Mesothelial cell of epicardium (in vitro differentiated cells): ENCODE measurements at regions not wholly inside any gene's neighbourhood (a gene's known extent, or its start where the extent isn't known, plus 50 kb on each side); places are given as distances from the start of the nearest gene placed in this dataset.

ENCODE experiments used
- DNase-seq, 2 experiments: peaks; one replicate each; pipeline ENCODE4 v3.0.0; 2021; ENCODE audit warnings: low spot score in 2 of 2; ENCODE audit not compliant: unreplicated experiment in 2 of 2
- H3K27ac Mint-ChIP-seq: 2 replicates; pipeline ENCODE4 v1.8.0; 2021; ENCODE audit warnings: mixed read lengths
- H3K27me3 Mint-ChIP-seq: 2 replicates; pipeline ENCODE4 v1.8.0; 2021; ENCODE audit warnings: low read depth, mixed read lengths
- H3K36me3 Mint-ChIP-seq: 2 replicates; pipeline ENCODE4 v1.8.0; 2021; ENCODE audit warnings: mixed read lengths
- H3K4me1 Mint-ChIP-seq: 2 replicates; pipeline ENCODE4 v1.8.0; 2021; ENCODE audit warnings: mixed read lengths
- H3K4me3 Mint-ChIP-seq: 2 replicates; pipeline ENCODE4 v1.8.0; 2021; ENCODE audit warnings: mild to moderate bottlenecking, moderate library complexity, mixed read lengths
- H3K9me3 Mint-ChIP-seq: 2 replicates; pipeline ENCODE4 v1.8.0; 2021; ENCODE audit warnings: mixed read lengths
- TF ChIP-seq, protein P1 (sequence below): fragments of 200-600 bp; sonication (generic); IDR thresholded peaks from one replicate; pipeline ENCODE4 v1.5.0; 2021; ENCODE audit warnings: antibody characterized with exemption; ENCODE audit not compliant: unreplicated experiment

DNA sequence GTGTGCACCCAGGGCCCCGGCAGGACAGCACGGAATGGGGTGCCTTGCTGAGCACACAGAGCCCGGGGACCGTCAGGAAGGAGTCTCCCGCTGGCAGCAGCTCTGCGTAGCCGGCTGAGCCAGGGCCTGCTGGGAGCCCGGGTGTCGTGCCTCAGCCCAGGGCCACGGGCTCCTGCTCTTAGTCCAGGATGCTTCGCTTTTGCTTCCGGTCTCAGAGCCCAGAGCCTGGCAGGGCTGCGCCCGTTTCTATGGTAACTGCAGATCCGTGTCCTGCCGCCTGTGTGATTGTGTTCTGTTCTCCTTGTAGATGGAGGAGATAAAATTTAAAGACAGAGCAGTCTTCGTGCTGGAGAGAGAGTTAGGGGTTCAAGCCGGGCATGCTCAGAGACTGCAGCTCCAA, 53.7 kb upstream of the DPYSL4 start:
- H3K4me1 Mint-ChIP-seq, result peaks cover 2% of the 10 kb centered on the region
- H3K36me3 Mint-ChIP-seq, result no peaks in the 10 kb centered on the region
- H3K27ac Mint-ChIP-seq, result no peak overlapping the region
- no peak overlapping the region for H3K4me3 Mint-ChIP-seq
- TF ChIP-seq, protein P1, sequence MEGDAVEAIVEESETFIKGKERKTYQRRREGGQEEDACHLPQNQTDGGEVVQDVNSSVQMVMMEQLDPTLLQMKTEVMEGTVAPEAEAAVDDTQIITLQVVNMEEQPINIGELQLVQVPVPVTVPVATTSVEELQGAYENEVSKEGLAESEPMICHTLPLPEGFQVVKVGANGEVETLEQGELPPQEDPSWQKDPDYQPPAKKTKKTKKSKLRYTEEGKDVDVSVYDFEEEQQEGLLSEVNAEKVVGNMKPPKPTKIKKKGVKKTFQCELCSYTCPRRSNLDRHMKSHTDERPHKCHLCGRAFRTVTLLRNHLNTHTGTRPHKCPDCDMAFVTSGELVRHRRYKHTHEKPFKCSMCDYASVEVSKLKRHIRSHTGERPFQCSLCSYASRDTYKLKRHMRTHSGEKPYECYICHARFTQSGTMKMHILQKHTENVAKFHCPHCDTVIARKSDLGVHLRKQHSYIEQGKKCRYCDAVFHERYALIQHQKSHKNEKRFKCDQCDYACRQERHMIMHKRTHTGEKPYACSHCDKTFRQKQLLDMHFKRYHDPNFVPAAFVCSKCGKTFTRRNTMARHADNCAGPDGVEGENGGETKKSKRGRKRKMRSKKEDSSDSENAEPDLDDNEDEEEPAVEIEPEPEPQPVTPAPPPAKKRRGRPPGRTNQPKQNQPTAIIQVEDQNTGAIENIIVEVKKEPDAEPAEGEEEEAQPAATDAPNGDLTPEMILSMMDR, result no peak
- peak in 1 of 2 experiments; percentile 9 for DNase-seq
- peaks cover 9% of the 10 kb centered on the region for H3K27me3 Mint-ChIP-seq
- H3K9me3 Mint-ChIP-seq, result peaks cover 5% of the 10 kb centered on the region

DNA sequence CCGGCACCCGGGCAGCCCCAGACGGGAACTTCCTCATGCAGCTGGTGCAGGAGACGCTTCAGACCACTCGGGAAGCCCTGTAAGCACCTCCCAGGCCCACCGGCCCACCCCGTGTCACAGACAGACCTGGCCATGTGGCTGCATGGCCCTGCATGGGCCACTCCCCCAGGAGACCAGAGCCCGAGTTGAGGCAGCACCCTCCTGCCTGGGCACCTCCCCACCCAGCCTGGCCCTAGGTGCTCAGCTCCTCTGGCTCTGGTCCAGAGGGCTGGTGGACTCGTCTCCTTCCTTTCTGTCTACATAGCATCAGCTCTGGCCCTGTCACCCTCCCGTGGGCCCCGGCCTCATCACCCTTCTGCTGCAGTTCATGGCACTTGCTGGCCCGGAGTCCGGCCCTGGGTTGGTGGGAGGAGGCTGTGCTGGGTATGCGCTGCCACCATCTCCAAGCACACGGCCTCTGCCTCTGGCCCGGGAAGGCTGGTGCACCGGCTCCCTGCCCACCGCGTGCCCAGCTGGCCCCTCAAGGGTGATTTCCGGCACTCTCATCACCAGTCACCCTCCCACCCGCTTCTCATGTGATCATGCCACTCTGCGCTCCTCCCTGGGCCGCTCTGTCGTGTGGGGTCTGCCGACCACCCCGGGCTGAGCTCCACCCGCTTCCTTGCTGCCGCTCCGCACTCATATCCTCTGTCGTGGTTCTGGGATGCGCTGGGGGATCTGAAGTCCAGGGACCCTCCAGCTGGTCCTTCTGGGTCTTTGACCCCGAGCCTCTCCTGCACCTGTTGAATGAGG, 53.1 kb upstream of the DPYSL4 start:
- Mint-ChIP-seq H3K27me3 (peaks cover 7% of the 10 kb centered on the region), H3K4me1 (peaks cover 2% of the 10 kb centered on the region), H3K4me3 (no peak overlapping the region), H3K36me3 (no peaks in the 10 kb centered on the region), H3K27ac (no peak overlapping the region), H3K9me3 (no peaks in the 10 kb centered on the region)
- TF ChIP-seq, protein P1, result no peak
- peak in 1 of 2 experiments; percentile 18 for DNase-seq

DNA sequence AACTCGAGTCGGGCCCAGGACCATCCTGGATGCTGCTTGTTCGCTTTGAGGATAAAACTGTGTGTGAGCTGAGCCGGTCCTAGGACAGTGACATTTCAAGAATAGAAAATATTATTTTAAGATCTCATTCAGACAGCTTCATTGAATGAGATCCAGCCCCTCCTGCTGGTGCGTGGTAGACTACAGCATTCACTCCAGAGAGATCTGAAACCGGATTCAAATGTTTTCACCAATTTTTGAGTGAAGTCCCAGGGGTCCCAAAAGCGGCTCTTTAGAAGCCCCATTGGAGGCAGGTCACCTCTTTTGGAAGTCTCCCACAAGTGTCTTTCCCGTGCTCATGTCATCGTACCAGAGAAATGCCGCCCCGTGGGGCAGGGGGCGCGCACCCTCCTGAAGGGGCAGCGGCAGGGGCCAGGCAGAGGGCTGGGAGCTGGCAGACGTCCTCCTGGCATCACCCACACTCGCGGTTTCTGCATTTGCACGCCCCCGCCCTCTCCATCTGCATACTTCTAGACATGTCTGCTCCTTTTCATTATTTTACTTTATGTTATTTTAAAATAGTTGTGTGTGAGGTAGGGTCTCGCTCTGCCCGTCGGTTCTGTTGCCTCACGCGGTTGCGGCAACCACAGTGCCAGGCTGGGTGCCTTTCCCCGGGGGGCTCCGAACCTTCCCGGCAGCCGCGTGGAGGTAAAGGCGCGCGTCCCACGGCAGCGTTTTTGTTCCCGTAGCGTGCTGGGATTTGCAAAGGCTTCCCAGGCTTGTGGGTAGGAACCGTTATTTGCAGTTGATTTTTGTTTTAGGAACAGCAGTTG, 52.3 kb upstream of the DPYSL4 start:
- no peak overlapping the region for H3K27ac Mint-ChIP-seq

DNA sequence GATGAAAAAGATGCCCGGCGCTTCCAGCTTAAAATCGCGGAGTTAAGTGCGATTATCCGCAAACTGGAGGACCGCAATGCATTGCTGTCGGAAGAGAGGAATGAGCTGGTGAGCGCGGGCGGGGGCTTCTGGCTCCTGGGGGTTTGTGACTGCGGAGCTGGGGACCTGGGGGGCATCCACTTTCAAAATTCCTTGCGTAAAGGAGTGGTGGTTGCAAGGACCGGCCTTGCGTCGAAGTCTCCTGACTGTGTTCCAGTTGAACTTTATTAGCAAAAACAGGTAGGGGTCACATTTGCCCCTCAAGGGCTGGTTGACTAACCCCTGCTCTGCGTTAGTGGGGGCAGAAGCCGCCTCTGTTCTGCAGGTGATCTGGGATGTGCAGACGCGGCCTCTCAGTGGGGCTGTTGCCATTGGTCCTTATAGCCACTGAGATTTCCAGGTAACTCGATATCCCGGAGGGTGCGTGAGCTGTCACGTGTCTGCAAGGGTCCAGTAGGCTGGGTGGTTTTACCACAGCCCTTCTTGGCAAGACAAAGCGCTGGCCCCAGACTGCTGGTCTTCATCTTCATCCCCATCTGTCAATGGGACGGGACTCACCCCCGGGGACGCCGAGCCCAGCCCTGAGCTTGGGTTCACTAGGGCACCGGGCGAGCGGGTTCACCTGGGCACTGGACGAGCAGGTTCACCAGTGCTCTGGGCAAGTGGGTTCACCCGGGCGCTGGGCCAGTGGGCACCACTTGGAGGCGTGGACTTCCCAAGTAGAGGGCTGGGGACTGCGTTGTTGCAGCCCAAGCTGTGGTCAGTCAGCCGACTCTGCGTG, 51.5 kb upstream of the DPYSL4 start:
- Mint-ChIP-seq H3K4me1 (peaks cover 2% of the 10 kb centered on the region), H3K4me3 (no peak overlapping the region), H3K36me3 (no peaks in the 10 kb centered on the region), H3K27ac (no peak overlapping the region), H3K9me3 (no peaks in the 10 kb centered on the region), H3K27me3 (peaks cover 2% of the 10 kb centered on the region)
- peak in 1 of 2 experiments; percentile 17 for DNase-seq
- TF ChIP-seq, protein P1, result no peak

More for the DNA sequence above, 52.3 kb upstream of the DPYSL4 start:
- Mint-ChIP-seq H3K36me3 (no peaks in the 10 kb centered on the region), H3K4me1 (peaks cover 2% of the 10 kb centered on the region), H3K9me3 (no peaks in the 10 kb centered on the region), H3K4me3 (no peak overlapping the region), H3K27me3 (peaks cover 7% of the 10 kb centered on the region)
- TF ChIP-seq, protein P1, result no peak
- peak in 1 of 2 experiments; percentile 8 for DNase-seq

DNA sequence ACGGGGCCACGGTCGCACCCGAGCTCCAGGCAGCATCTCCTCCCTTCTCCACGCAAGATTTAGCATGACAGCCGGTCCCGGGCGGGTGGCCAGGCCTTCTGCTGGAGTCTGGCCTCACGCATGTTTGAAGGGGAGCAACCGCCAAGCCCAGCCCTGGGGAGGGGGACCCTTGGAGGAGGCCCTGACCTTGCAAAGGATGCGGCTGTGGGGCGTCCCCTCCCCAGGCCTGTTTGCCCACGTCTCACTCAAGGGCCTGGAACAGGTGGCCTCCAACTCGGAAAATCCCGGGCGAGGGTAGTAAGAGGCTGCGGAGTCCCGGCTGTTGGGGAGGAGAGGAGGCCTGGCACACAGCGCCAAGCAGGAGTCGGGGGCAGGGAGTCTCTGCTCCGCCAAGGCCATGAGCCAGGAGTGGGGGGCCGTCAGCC, 50.6 kb upstream of the DPYSL4 start:
- Mint-ChIP-seq H3K27ac (no peak overlapping the region), H3K9me3 (no peaks in the 10 kb centered on the region), H3K4me1 (peaks cover 2% of the 10 kb centered on the region), H3K27me3 (peaks cover 4% of the 10 kb centered on the region), H3K36me3 (no peaks in the 10 kb centered on the region), H3K4me3 (no peak overlapping the region)
- TF ChIP-seq, protein P1, result no peak
- DNase-seq, result peak in 1 of 2 experiments; percentile 12
